ENCODE measurements at regions not wholly inside any gene's neighbourhood (a gene's known extent, or its start where the extent isn't known, plus 50 kb on each side); places are given as distances from the start of the nearest gene placed in this dataset.

DNA sequence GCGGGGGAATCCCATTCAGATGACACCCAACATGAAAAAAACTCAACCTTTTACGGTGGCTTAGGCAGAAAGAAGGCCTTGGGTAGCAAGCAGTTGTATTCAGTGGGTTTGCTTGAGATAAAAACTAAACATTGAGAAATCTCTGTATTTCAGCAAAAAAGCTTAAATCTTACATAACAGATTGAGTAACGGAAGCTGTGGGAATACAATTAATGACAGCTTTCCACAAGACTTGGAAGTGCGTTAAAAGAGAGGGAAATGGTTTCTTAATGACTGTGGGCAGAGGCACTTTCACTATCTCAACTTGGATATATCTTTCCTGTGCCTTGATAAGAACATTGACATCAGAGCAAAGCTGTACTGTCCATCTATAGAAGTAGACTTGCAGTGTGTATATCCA is 418.5 kb upstream of the HS3ST1 start:
- WGBS (ENCODE audit: low lambda C conversion rate) = 15% methylated on average over 4 of the region's 4 CpGs
- Histone ChIP-seq H3F3A (replicated peaks; ENCODE audit: insufficient read depth) (no peaks in the 10 kb centered on the region), H3K36me3 (replicated peaks in 1 of 2; ENCODE audit: control insufficient read depth in 1 of 2, insufficient read depth in 2 of 2, low read length in 1 of 2) (no peaks in the 10 kb centered on the region), H3K27me3 (ENCODE audit: insufficient read depth) (no peaks in the 10 kb centered on the region), H3K4me3 (ENCODE audit: low read depth in 2 of 2, low read length in 1 of 2) (no peak overlapping the region), H3K9ac (no peak overlapping the region), H4K20me1 (ENCODE audit: insufficient read depth) (no peaks in the 10 kb centered on the region), H3K4me1 (ENCODE audit: control insufficient read depth in 1 of 2, insufficient read depth in 2 of 2, low read depth in 1 of 2, low read length in 1 of 2) (no peaks in the 10 kb centered on the region), H3K79me2 (ENCODE audit: insufficient read depth) (no peaks in the 10 kb centered on the region), H3K9me3 (no peaks in the 10 kb centered on the region; the same call in 1 of the 2 replicates), H3K4me2 (no peak overlapping the region), H3K27ac (ENCODE audit: low read depth in 2 of 2, low read length in 1 of 2) (no peak overlapping the region), H3K9me2 (no peaks in the 10 kb centered on the region), H2AFZ (ENCODE audit: low read depth) (no peak overlapping the region)
- ChIA-PET POLR2A (no interaction called here), CTCF (no interaction called here)
- DNase-seq = no peak
- TF ChIP-seq MEF2A (IDR thresholded peaks at IDR 0.05; ENCODE audit: borderline replicate concordance, low read depth) (no peak), FOSL2 (IDR thresholded peaks at IDR 0.05; ENCODE audit: borderline replicate concordance, low read depth) (no peak), JUND (IDR thresholded peaks at IDR 0.05) (no peak), RFX5 (IDR thresholded peaks at IDR 0.05; ENCODE audit: low read length) (no peak), SMC3 (IDR thresholded peaks at IDR 0.05; ENCODE audit: low read depth, low read length) (no peak)

DNA sequence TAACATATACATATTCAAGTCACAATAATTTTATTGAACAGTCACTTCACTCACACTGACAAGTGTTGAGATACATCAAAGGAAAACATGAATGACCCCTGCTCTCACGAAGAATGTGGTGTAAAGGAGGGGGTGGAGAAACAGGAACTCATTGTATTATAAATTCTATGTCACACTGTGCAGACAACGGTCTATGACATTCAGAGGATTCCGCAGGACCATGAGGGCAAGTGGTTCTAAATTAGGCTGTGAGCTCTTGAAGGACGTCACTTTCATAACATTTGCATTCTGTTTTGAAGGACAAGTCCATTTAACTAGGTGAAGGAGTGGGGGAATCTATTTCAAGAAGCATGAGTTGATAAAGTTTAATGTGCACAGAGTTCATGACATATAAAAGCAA is 415.2 kb upstream of the HS3ST1 start:
- Histone ChIP-seq H3K4me3 (ENCODE audit: low read depth in 2 of 2, low read length in 1 of 2) (no peak overlapping the region), H3K4me1 (ENCODE audit: control insufficient read depth in 1 of 2, insufficient read depth in 2 of 2, low read depth in 1 of 2, low read length in 1 of 2) (no peaks in the 10 kb centered on the region), H3K9ac (no peak overlapping the region), H3F3A (replicated peaks; ENCODE audit: insufficient read depth) (no peaks in the 10 kb centered on the region), H3K36me3 (replicated peaks in 1 of 2; ENCODE audit: control insufficient read depth in 1 of 2, insufficient read depth in 2 of 2, low read length in 1 of 2) (no peaks in the 10 kb centered on the region), H4K20me1 (ENCODE audit: insufficient read depth) (no peaks in the 10 kb centered on the region), H3K9me2 (no peaks in the 10 kb centered on the region), H3K79me2 (ENCODE audit: insufficient read depth) (no peaks in the 10 kb centered on the region), H2AFZ (ENCODE audit: low read depth) (no peak overlapping the region), H3K27me3 (ENCODE audit: insufficient read depth) (no peaks in the 10 kb centered on the region), H3K4me2 (no peak overlapping the region), H3K9me3 (no peaks in the 10 kb centered on the region; the same call in 1 of the 2 replicates), H3K27ac (ENCODE audit: low read depth in 2 of 2, low read length in 1 of 2) (no peak overlapping the region)
- CTCF ChIA-PET = no interaction called here
- TF ChIP-seq JUND (IDR thresholded peaks at IDR 0.05) = no peak
- TF ChIP-seq RXRA (IDR thresholded peaks at IDR 0.05; ENCODE audit: borderline replicate concordance, low read depth) = no peak
- TF ChIP-seq TAF1 (IDR thresholded peaks at IDR 0.05; ENCODE audit: borderline replicate concordance, low read depth, low read length) = no peak
- TF ChIP-seq MXI1 (IDR thresholded peaks at IDR 0.05; ENCODE audit: low read depth, low read length) = no peak
- TF ChIP-seq YY1 (IDR thresholded peaks at IDR 0.05; ENCODE audit: low read depth) = no peak
- no peak for TF ChIP-seq SIN3A (IDR thresholded peaks at IDR 0.05; ENCODE audit: borderline replicate concordance, low read depth, low read length)
- POLR2A ChIA-PET = no interaction called here
- no peak for DNase-seq
- WGBS (ENCODE audit: low lambda C conversion rate) = 43% methylated on average over 4 of the region's 4 CpGs

DNA sequence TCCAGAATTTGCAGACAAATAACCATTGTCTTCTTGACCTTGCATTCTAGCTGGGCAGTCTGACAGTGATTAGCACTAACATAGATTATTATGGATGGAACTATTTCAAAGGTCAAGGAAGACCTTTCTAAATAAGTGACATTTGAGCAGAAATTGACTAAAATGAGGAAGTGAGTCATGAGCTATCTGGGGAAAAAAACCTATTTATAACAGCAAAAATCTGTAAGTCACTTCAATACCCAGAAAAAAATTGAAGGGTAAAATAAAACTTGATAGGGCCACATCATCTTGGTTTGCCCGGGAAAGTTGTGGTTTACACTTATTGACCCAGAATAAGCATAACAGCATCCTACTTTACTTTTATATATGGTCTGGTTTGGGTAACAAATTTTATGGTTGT is 414.6 kb upstream of the HS3ST1 start:
- Histone ChIP-seq H2AFZ (ENCODE audit: low read depth) (no peak overlapping the region), H3K36me3 (replicated peaks in 1 of 2; ENCODE audit: control insufficient read depth in 1 of 2, insufficient read depth in 2 of 2, low read length in 1 of 2) (no peaks in the 10 kb centered on the region), H3K27me3 (ENCODE audit: insufficient read depth) (no peaks in the 10 kb centered on the region), H3K4me1 (ENCODE audit: control insufficient read depth in 1 of 2, insufficient read depth in 2 of 2, low read depth in 1 of 2, low read length in 1 of 2) (no peaks in the 10 kb centered on the region), H3K9ac (no peak overlapping the region), H3K4me3 (ENCODE audit: low read depth in 2 of 2, low read length in 1 of 2) (no peak overlapping the region), H3K9me2 (no peaks in the 10 kb centered on the region), H4K20me1 (ENCODE audit: insufficient read depth) (no peaks in the 10 kb centered on the region), H3K9me3 (no peaks in the 10 kb centered on the region; the same call in 1 of the 2 replicates), H3K4me2 (no peak overlapping the region), H3K79me2 (ENCODE audit: insufficient read depth) (no peaks in the 10 kb centered on the region), H3K27ac (ENCODE audit: low read depth in 2 of 2, low read length in 1 of 2) (no peak overlapping the region), H3F3A (replicated peaks; ENCODE audit: insufficient read depth) (no peaks in the 10 kb centered on the region)
- TF ChIP-seq RAD21 (IDR thresholded peaks at IDR 0.05; ENCODE audit: low read length) (no peak), NRF1 (IDR thresholded peaks at IDR 0.05; ENCODE audit: low read depth, low read length) (no peak), TEAD4 (IDR thresholded peaks at IDR 0.05; ENCODE audit: borderline replicate concordance, insufficient read depth) (no peak), ELF1 (IDR thresholded peaks at IDR 0.05) (no peak), SIN3A (IDR thresholded peaks at IDR 0.05; ENCODE audit: borderline replicate concordance, low read depth, low read length) (no peak), RXRA (IDR thresholded peaks at IDR 0.05; ENCODE audit: borderline replicate concordance, low read depth) (no peak), FOSL2 (IDR thresholded peaks at IDR 0.05; ENCODE audit: borderline replicate concordance, low read depth) (no peak)
- TF ChIP-seq, protein P1, sequence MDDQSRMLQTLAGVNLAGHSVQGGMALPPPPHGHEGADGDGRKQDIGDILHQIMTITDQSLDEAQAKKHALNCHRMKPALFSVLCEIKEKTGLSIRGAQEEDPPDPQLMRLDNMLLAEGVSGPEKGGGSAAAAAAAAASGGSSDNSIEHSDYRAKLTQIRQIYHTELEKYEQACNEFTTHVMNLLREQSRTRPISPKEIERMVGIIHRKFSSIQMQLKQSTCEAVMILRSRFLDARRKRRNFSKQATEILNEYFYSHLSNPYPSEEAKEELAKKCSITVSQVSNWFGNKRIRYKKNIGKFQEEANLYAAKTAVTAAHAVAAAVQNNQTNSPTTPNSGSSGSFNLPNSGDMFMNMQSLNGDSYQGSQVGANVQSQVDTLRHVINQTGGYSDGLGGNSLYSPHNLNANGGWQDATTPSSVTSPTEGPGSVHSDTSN (IDR thresholded peaks at IDR 0.05) = no peak
- no peak for DNase-seq
- ChIA-PET CTCF (no interaction called here), POLR2A (no interaction called here)
- 0% methylated on average over 1 of the region's 1 CpG for WGBS (ENCODE audit: low lambda C conversion rate)
